ENCODE measurements at regions not wholly inside any gene's neighbourhood (a gene's known extent, or its start where the extent isn't known, plus 50 kb on each side); places are given as distances from the start of the nearest gene placed in this dataset.

DNA sequence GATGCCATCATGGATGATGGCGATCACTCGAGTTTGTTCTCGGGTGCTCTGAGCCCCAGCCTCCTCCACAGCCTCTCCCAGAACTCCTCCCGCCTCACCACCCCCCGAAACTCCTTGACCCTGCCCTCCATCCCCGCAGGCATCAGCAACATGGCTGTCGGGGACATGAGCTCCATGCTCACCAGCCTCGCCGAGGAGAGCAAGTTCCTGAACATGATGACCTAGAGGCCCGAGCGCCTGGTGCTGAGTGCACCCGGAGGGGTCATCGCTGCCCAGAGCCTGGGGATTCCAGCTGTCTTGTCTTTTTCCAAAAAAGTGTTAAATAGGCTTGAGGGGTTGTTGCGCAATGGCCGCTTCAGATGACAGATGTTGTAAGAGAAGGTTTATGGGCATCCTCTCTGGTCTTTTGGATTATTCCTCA, 254.8 kb downstream of the GLI2 start:
- Histone ChIP-seq H4K20me1 (ENCODE audit: insufficient read depth, poor library complexity, severe bottlenecking) (no peaks in the 10 kb centered on the region), H3K4me2 (no peak overlapping the region), H3K4me3 (no peak overlapping the region), H3K27ac (no peak overlapping the region), H3K9me2 (replicated peaks; ENCODE audit: insufficient read depth) (no peaks in the 10 kb centered on the region), H3K27me3 (no peaks in the 10 kb centered on the region), H3K4me1 (ENCODE audit: insufficient read depth) (no peaks in the 10 kb centered on the region), H3K79me2 (no peaks in the 10 kb centered on the region), H3K9me3 (ENCODE audit: low read depth) (no peaks in the 10 kb centered on the region), H3K36me3 (replicated peaks; ENCODE audit: insufficient read depth, low read depth) (no peaks in the 10 kb centered on the region), H2AFZ (no peak overlapping the region)
- 95% methylated on average over 10 of the region's 15 CpGs for WGBS (ENCODE audit: low lambda C conversion rate, missing lambda C conversion rate)
- DNase-seq (ENCODE audit: low spot score), result no peak
- TF ChIP-seq, protein P1, sequence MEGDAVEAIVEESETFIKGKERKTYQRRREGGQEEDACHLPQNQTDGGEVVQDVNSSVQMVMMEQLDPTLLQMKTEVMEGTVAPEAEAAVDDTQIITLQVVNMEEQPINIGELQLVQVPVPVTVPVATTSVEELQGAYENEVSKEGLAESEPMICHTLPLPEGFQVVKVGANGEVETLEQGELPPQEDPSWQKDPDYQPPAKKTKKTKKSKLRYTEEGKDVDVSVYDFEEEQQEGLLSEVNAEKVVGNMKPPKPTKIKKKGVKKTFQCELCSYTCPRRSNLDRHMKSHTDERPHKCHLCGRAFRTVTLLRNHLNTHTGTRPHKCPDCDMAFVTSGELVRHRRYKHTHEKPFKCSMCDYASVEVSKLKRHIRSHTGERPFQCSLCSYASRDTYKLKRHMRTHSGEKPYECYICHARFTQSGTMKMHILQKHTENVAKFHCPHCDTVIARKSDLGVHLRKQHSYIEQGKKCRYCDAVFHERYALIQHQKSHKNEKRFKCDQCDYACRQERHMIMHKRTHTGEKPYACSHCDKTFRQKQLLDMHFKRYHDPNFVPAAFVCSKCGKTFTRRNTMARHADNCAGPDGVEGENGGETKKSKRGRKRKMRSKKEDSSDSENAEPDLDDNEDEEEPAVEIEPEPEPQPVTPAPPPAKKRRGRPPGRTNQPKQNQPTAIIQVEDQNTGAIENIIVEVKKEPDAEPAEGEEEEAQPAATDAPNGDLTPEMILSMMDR (IDR thresholded peaks at IDR 0.05; ENCODE audit: poor library complexity), result no peak
- TF ChIP-seq EZH2 (IDR thresholded peaks at IDR 0.05; ENCODE audit: borderline replicate concordance) (no peak), EZH2phosphoT487 (IDR thresholded peaks at IDR 0.05; ENCODE audit: low read depth, severe bottlenecking, unreplicated experiment) (no peak)

DNA sequence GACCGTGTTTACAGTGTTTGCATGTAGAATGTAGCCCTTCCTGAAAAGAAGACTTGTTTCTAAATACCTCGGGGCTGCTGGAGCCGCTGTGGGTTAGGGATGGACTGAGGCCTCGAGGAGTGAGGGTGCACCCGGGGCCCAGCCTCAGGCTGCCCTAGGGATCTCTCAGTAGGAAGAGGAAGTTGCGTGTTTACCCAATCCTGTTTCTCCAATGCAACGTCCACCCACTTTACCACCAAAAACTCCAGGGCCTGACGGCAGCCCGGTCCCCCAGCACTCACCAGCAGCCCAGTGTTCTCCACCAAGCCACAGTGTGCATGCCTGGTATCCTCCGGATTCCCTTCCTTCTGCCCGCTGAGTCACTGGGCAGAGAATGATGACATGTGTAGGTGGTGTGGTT, 255.8 kb downstream of the GLI2 start:
- WGBS (ENCODE audit: low lambda C conversion rate, missing lambda C conversion rate), result 90% methylated on average over 11 of the region's 11 CpGs
- no peaks in the 10 kb centered on the region for H3K27me3 ChIP-seq
- TF ChIP-seq, protein P1 (IDR thresholded peaks at IDR 0.05; ENCODE audit: poor library complexity), result no peak
- no peak for TF ChIP-seq EZH2phosphoT487 (IDR thresholded peaks at IDR 0.05; ENCODE audit: low read depth, severe bottlenecking, unreplicated experiment)

DNA sequence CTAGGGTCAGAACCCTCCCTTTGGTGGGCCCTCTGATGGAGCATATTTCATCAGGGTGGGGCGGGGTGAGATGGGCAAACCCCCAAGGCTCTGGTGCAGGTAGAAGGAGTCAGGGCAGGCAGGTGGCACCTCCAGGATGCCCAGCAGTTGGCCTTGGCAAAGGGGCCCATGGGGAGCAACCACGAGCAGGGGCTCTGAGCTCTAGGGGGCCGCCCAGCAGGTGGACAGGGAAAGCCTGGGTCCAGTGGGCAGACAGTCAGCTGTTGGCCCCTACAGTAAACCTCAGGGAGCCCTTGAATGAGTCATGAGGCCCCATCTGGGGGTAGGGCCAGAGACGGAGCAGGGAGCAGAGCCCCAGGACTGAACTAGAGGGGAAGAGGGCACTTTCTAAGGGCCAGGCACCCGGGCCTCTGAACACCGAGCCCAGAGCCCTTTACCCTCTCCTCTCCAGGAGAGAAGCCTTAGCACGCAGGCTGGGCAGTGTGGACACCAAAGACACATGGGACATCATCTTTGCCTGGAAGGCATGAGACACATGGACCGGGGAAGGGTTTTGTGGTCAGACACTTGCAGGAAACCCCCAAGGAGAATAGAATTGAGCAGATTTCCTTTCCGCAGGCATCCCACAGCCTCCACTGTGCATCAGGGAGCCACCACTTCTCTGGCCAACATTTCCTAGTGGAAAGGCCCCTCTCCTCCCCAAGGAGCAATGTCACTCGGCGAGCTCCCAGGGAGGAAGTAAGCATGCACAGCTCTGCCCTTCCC, 257.3 kb downstream of the GLI2 start:
- WGBS (ENCODE audit: low lambda C conversion rate, missing lambda C conversion rate), result 92% methylated on average over 11 of the region's 11 CpGs
- H3K9me2 ChIP-seq (replicated peaks; ENCODE audit: insufficient read depth), result no peaks in the 10 kb centered on the region
- TF ChIP-seq EZH2phosphoT487 (IDR thresholded peaks at IDR 0.05; ENCODE audit: low read depth, severe bottlenecking, unreplicated experiment) (no peak), EZH2 (IDR thresholded peaks at IDR 0.05; ENCODE audit: borderline replicate concordance) (no peak)
- TF ChIP-seq, protein P1 (IDR thresholded peaks at IDR 0.05; ENCODE audit: poor library complexity), result no peak
- H3K27ac ChIP-seq, result no peak overlapping the region
- H3K4me3 ChIP-seq, result no peak overlapping the region
- H3K27me3 ChIP-seq, result no peaks in the 10 kb centered on the region
- H3K4me1 ChIP-seq (ENCODE audit: insufficient read depth), result no peaks in the 10 kb centered on the region
- no peaks in the 10 kb centered on the region for H3K36me3 ChIP-seq (replicated peaks; ENCODE audit: insufficient read depth, low read depth)
- DNase-seq (ENCODE audit: low spot score), result no peak
- no peak overlapping the region for H3K4me2 ChIP-seq
- no peaks in the 10 kb centered on the region for H3K9me3 ChIP-seq (ENCODE audit: low read depth)
- H4K20me1 ChIP-seq (ENCODE audit: insufficient read depth, poor library complexity, severe bottlenecking), result no peaks in the 10 kb centered on the region
- H2AFZ ChIP-seq, result no peak overlapping the region
- H3K79me2 ChIP-seq, result no peaks in the 10 kb centered on the region

More for the DNA sequence above, 255.8 kb downstream of the GLI2 start:
- H3K79me2 ChIP-seq, result no peaks in the 10 kb centered on the region
- no peaks in the 10 kb centered on the region for H3K4me1 ChIP-seq (ENCODE audit: insufficient read depth)
- no peaks in the 10 kb centered on the region for H4K20me1 ChIP-seq (ENCODE audit: insufficient read depth, poor library complexity, severe bottlenecking)
- H3K4me3 ChIP-seq, result no peak overlapping the region
- no peaks in the 10 kb centered on the region for H3K36me3 ChIP-seq (replicated peaks; ENCODE audit: insufficient read depth, low read depth)
- no peaks in the 10 kb centered on the region for H3K9me3 ChIP-seq (ENCODE audit: low read depth)
- no peak overlapping the region for H3K27ac ChIP-seq
- H3K4me2 ChIP-seq, result no peak overlapping the region
- no peaks in the 10 kb centered on the region for H3K9me2 ChIP-seq (replicated peaks; ENCODE audit: insufficient read depth)
- H2AFZ ChIP-seq, result no peak overlapping the region
- no peak for DNase-seq (ENCODE audit: low spot score)
